ENCODE measurements at regions not wholly inside any gene's neighbourhood (a gene's known extent, or its start where the extent isn't known, plus 50 kb on each side); places are given as distances from the start of the nearest gene placed in this dataset.

GRCh38 chr13:22770891-22771290, 409.9 kb upstream of the SGCG start:
- Histone ChIP-seq H3K79me2 (ENCODE audit: low read depth) (no peaks in the 10 kb centered on the region), H3K9me2 (ENCODE audit: insufficient read depth) (no peaks in the 10 kb centered on the region; the same call in 1 of the 2 replicates), H3K9me3 (ENCODE audit: insufficient read depth, low read depth) (no peaks in the 10 kb centered on the region), H3K4me1 (replicated peaks; ENCODE audit: insufficient read depth) (no peaks in the 10 kb centered on the region), H3K36me3 (ENCODE audit: low read depth) (no peaks in the 10 kb centered on the region), H2AFZ (no peak overlapping the region), H4K20me1 (ENCODE audit: insufficient read depth) (no peaks in the 10 kb centered on the region), H3F3A (ENCODE audit: insufficient read depth, low read depth) (no peaks in the 10 kb centered on the region), H3K27ac (no peak overlapping the region), H3K4me3 (no peak overlapping the region), H3K27me3 (ENCODE audit: insufficient read depth, low read depth) (peaks cover 32% of the 10 kb centered on the region), H3K4me2 (no peak overlapping the region)
- DNase-seq: no peak
- intact Hi-C loops (cut with micrococcal nuclease; ENCODE audit: unreplicated experiment): no loop called here
- ChIA-PET CTCF (no interaction called here), POLR2A (ENCODE audit: unreplicated experiment) (no interaction called here)
- BruUV-seq (replicated peaks): no TSS peak
- TF ChIP-seq CTCF (conservative IDR thresholded peaks at IDR 0.05) (no peak), EZH2 (IDR thresholded peaks at IDR 0.05; ENCODE audit: low read depth) (no peak)

DNA sequence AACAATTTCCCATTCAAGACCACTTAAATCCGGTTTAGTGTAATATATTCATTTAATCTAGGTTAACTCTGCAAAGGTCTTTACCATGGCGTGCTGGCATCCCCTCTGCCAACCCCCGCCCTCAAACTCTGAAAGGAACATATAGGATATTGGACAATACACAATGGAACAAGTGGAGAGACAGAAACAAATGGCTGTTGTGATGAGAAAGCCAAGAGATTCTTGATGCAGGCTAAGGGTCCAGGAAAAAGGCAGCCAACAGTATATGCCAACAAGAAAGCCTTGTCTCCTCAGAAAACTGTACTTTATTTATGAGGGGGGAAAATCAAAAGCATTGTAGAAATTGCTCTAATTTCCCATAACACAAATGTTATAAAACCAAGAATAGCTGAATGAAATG, 407.3 kb upstream of the SGCG start:
- peaks cover 52% of the 10 kb centered on the region for H3K27me3 ChIP-seq (ENCODE audit: insufficient read depth, low read depth)
- H3K4me2 ChIP-seq: no peak overlapping the region
- intact Hi-C loops (cut with micrococcal nuclease; ENCODE audit: unreplicated experiment): no loop called here
- POLR2A ChIA-PET (ENCODE audit: unreplicated experiment): no interaction called here
- H3K4me1 ChIP-seq (replicated peaks; ENCODE audit: insufficient read depth): no peaks in the 10 kb centered on the region
- H3K9me2 ChIP-seq (ENCODE audit: insufficient read depth): no peaks in the 10 kb centered on the region; the same call in 1 of the 2 replicates
- TF ChIP-seq CTCF (conservative IDR thresholded peaks at IDR 0.05) (no peak), EZH2 (IDR thresholded peaks at IDR 0.05; ENCODE audit: low read depth) (no peak)
- H2AFZ ChIP-seq: no peak overlapping the region
- no peak overlapping the region for H3K4me3 ChIP-seq
- no TSS peak for BruUV-seq (replicated peaks)
- H3K36me3 ChIP-seq (ENCODE audit: low read depth): no peaks in the 10 kb centered on the region
- H3F3A ChIP-seq (ENCODE audit: insufficient read depth, low read depth): no peaks in the 10 kb centered on the region
- H3K27ac ChIP-seq: no peak overlapping the region
- DNase-seq: no peak
- no peaks in the 10 kb centered on the region for H3K9me3 ChIP-seq (ENCODE audit: insufficient read depth, low read depth)
- no peaks in the 10 kb centered on the region for H4K20me1 ChIP-seq (ENCODE audit: insufficient read depth)
- H3K79me2 ChIP-seq (ENCODE audit: low read depth): no peaks in the 10 kb centered on the region
- CTCF ChIA-PET: no interaction called here

DNA sequence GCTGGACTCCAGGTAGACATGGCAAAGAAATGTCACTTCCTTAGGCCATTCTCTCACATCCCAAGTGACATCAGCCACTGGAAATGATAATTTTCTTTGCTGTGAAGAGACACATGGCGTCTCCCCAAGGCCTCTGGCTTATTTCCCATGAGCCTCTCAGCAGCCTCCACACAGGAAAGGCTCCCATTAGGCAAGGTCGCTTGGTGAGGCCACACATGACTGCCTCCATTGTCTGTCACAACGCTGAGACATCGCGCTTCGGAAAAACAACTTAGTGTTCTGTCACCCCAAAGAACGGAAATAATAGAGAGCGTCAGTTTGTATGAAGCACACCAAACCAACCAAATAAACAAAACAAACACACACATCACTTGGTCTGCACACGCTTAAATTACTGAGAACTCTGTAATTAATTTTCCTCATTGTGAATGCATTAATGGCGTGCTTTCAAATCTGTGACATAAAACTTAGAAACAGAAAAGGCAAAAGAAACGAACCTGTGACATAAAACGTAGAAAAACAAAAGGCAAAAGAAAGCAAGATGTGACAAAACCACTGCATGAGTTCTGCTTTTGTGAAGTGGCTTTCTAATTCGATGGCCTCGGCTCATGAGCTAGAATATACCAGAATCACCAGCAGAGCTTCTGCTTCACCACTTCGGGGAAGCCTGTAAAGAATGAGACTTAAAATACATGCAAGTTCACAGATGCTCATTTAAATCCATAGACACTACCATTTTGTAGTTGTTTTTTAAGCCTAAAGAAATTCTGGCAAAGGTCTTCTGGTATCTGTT, 404.2 kb upstream of the SGCG start:
- no TSS peak for BruUV-seq (replicated peaks)
- DNase-seq: no peak
- Histone ChIP-seq H2AFZ (no peak overlapping the region), H3K4me3 (no peak overlapping the region), H3K4me2 (no peak overlapping the region), H3K27ac (no peak overlapping the region), H3K27me3 (ENCODE audit: insufficient read depth, low read depth) (peaks cover 34% of the 10 kb centered on the region), H3K9me3 (ENCODE audit: insufficient read depth, low read depth) (no peaks in the 10 kb centered on the region), H3K9me2 (ENCODE audit: insufficient read depth) (no peaks in the 10 kb centered on the region), H3K4me1 (replicated peaks; ENCODE audit: insufficient read depth) (no peaks in the 10 kb centered on the region), H3K36me3 (ENCODE audit: low read depth) (no peaks in the 10 kb centered on the region), H4K20me1 (ENCODE audit: insufficient read depth) (no peaks in the 10 kb centered on the region), H3F3A (ENCODE audit: insufficient read depth, low read depth) (no peaks in the 10 kb centered on the region), H3K79me2 (ENCODE audit: low read depth) (no peaks in the 10 kb centered on the region)
- intact Hi-C loops (cut with micrococcal nuclease; ENCODE audit: unreplicated experiment): no loop called here
- POLR2A ChIA-PET (ENCODE audit: unreplicated experiment): no interaction called here
- CTCF ChIA-PET: no interaction called here
- TF ChIP-seq CTCF (conservative IDR thresholded peaks at IDR 0.05): no peak
- TF ChIP-seq EZH2 (IDR thresholded peaks at IDR 0.05; ENCODE audit: low read depth): no peak
